Stomach (tissue), 4 donors: ENCODE measurements at regions not wholly inside any gene's neighbourhood (a gene's known extent, or its start where the extent isn't known, plus 50 kb on each side); places are given as distances from the start of the nearest gene placed in this dataset.

Experiments used
- POLR2A ChIP-seq, 4 donors: fragments of 450-650 bp; IDR thresholded peaks; one replicate each; pipeline ENCODE4 v1.6.1; 2016; ENCODE audit warnings: antibody characterized with exemption in 4 of 4, control low read depth in 2 of 4, mild to moderate bottlenecking in 1 of 4, moderate library complexity in 1 of 4
- TF ChIP-seq, protein P1 (sequence below), 7 experiments: fragments of 450-650 bp in 4 of 7; fragments of 200-600 bp in 3 of 7; sonication (generic) in 3 of 7; IDR thresholded peaks; one replicate each; pipeline ENCODE4 v1.5.1; 2016 to 2019; ENCODE audit warnings: antibody characterized with exemption in 7 of 7, control low read depth in 2 of 7, mild to moderate bottlenecking in 1 of 7

DNA sequence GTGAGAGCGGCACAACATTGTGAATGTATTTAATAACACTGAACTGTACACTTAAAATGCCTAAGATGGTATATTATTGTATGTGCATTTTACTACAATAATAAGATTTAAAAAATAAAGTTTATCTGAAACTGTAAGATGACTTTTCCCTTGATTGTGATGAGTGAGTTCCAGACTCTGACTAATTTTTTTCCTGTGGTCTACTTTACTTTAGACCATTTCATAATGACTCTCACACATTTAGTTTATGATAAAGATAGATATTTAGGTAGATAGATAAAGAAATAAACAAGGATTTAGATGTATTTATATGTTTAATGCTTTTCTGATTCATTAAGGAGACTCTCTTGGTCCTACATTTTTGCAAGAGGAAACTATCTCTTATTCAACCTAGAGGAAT, 835.9 kb upstream of the SORCS1 start:
- TF ChIP-seq POLR2A (IDR thresholded peaks at IDR 0.05) = no peak
- TF ChIP-seq, protein P1, sequence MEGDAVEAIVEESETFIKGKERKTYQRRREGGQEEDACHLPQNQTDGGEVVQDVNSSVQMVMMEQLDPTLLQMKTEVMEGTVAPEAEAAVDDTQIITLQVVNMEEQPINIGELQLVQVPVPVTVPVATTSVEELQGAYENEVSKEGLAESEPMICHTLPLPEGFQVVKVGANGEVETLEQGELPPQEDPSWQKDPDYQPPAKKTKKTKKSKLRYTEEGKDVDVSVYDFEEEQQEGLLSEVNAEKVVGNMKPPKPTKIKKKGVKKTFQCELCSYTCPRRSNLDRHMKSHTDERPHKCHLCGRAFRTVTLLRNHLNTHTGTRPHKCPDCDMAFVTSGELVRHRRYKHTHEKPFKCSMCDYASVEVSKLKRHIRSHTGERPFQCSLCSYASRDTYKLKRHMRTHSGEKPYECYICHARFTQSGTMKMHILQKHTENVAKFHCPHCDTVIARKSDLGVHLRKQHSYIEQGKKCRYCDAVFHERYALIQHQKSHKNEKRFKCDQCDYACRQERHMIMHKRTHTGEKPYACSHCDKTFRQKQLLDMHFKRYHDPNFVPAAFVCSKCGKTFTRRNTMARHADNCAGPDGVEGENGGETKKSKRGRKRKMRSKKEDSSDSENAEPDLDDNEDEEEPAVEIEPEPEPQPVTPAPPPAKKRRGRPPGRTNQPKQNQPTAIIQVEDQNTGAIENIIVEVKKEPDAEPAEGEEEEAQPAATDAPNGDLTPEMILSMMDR (IDR thresholded peaks at IDR 0.05) = no peak
